Liver (tissue), 8 donors: ENCODE measurements at regions not wholly inside any gene's neighbourhood (a gene's known extent, or its start where the extent isn't known, plus 50 kb on each side); places are given as distances from the start of the nearest gene placed in this dataset.
"Not testable (repeated sequence)": the region's sequence is repeated elsewhere in the genome, so short reads cannot be mapped to it uniquely, and the experiment has no call there.

Source experiments
- DNase-seq: peaks from one replicate; pipeline ENCODE4 v3.0.0-alpha.2; 2017; ENCODE audit warnings: low spot score
- H3K27ac ChIP-seq, 2 donors: one replicate each; pipeline ENCODE4 v1.7.0; 2013; ENCODE audit warnings: inconsistent platforms in 2 of 2, low read length in 2 of 2, control low read depth in 1 of 2, low read depth in 1 of 2, mild to moderate bottlenecking in 1 of 2
- H3K27me3 ChIP-seq, 4 donors: one replicate each; pipeline versions ENCODE4 v1.6.1 to v1.7.0; 2013; ENCODE audit warnings: low read length in 3 of 4, inconsistent platforms in 1 of 4, mild to moderate bottlenecking in 1 of 4, moderate library complexity in 1 of 4; ENCODE audit not compliant: control insufficient read depth in 4 of 4, insufficient read depth in 4 of 4
- H3K36me3 ChIP-seq, 4 donors: one replicate each; pipeline versions ENCODE4 v1.6.1 to v1.7.0; 2013; ENCODE audit warnings: low read length in 3 of 4, mild to moderate bottlenecking in 3 of 4, low read depth in 1 of 4, moderate library complexity in 1 of 4; ENCODE audit not compliant: control insufficient read depth in 4 of 4, insufficient read depth in 3 of 4
- H3K4me1 ChIP-seq, 4 donors: one replicate each; pipeline versions ENCODE4 v1.6.1 to v1.7.0; 2013; ENCODE audit warnings: low read length in 3 of 4, mild to moderate bottlenecking in 3 of 4, moderate library complexity in 1 of 4; ENCODE audit not compliant: control insufficient read depth in 4 of 4, insufficient read depth in 4 of 4
- H3K4me3 ChIP-seq, 3 donors: one replicate each; pipeline versions ENCODE4 v1.6.1 to v1.7.0; 2013; ENCODE audit warnings: low read length in 3 of 3, control low read depth in 1 of 3, low read depth in 1 of 3, mild to moderate bottlenecking in 1 of 3
- H3K9ac ChIP-seq, 2 donors: one replicate each; pipeline ENCODE4 v1.7.0; 2013; ENCODE audit warnings: low read length in 2 of 2, mild to moderate bottlenecking in 2 of 2, moderate library complexity in 2 of 2, control low read depth in 1 of 2, low read depth in 1 of 2
- H3K9me3 ChIP-seq, 4 donors: one replicate each; pipeline versions ENCODE4 v1.6.1 to v1.7.0; 2013; ENCODE audit warnings: low read length in 3 of 4; ENCODE audit not compliant: control insufficient read depth in 4 of 4
- ATF3 ChIP-seq: IDR thresholded peaks from 2 replicates; pipeline ENCODE4 v1.6.1; 2016; ENCODE audit warnings: antibody characterized with exemption
- EGR1 ChIP-seq, 2 donors: IDR thresholded peaks; 2 replicates each; pipeline ENCODE4 v1.6.1; 2016 to 2018; ENCODE audit warnings: antibody characterized with exemption in 2 of 2, low read depth in 2 of 2
- FOXA1 ChIP-seq: IDR thresholded peaks from 2 replicates; pipeline ENCODE4 v1.6.1; 2016; ENCODE audit warnings: antibody characterized with exemption
- FOXA2 ChIP-seq: IDR thresholded peaks from 2 replicates; pipeline ENCODE4 v1.6.1; 2016; ENCODE audit warnings: antibody characterized with exemption
- GABPA ChIP-seq, 2 donors: IDR thresholded peaks in 1 of 2; conservative IDR thresholded peaks in 1 of 2; 2 replicates each; pipeline ENCODE4 v1.6.1; 2016; ENCODE audit warnings: antibody characterized with exemption in 2 of 2, mild to moderate bottlenecking in 1 of 2, moderate library complexity in 1 of 2
- HNF4A ChIP-seq, 2 donors: conservative IDR thresholded peaks; 2 replicates each; pipeline ENCODE4 v1.6.1; 2016; ENCODE audit warnings: antibody characterized with exemption in 2 of 2, mild to moderate bottlenecking in 2 of 2
- HNF4G ChIP-seq: IDR thresholded peaks from 2 replicates; pipeline ENCODE4 v1.6.1; 2016; ENCODE audit warnings: antibody characterized with exemption
- JUND ChIP-seq, 2 donors: IDR thresholded peaks; 2 replicates each; pipeline ENCODE4 v1.6.1; 2016; ENCODE audit warnings: antibody characterized with exemption in 2 of 2
- NR2F2 ChIP-seq: IDR thresholded peaks from 2 replicates; pipeline ENCODE4 v1.6.1; 2016; ENCODE audit warnings: antibody characterized with exemption
- RAD21 ChIP-seq, 2 donors: IDR thresholded peaks; 2 replicates each; pipeline ENCODE4 v1.6.1; 2016; ENCODE audit warnings: antibody characterized with exemption in 2 of 2, mild to moderate bottlenecking in 2 of 2
- REST ChIP-seq: IDR thresholded peaks from 2 replicates; pipeline ENCODE4 v1.6.1; 2016; ENCODE audit warnings: antibody characterized with exemption, mild to moderate bottlenecking
- RXRA ChIP-seq, 2 donors: IDR thresholded peaks; 2 replicates each; pipeline ENCODE4 v1.6.1; 2017 to 2018; ENCODE audit warnings: antibody characterized with exemption in 2 of 2, mild to moderate bottlenecking in 1 of 2
- SP1 ChIP-seq: IDR thresholded peaks from 2 replicates; pipeline ENCODE4 v1.6.1; 2018; ENCODE audit warnings: antibody characterized with exemption, mild to moderate bottlenecking
- WGBS: extraction: QIAGEN DNeasy Blood & Tissue Kit; methylation state at CpG from one replicate; pipeline ENCODE4 v1.1.7; 2013; 5-methylcytosine and 5-hydroxymethylcytosine counted together
- TF ChIP-seq, protein P1 (sequence below): fragments of 150-350 bp; IDR thresholded peaks from 2 replicates; pipeline ENCODE4 v1.5.1; 2017; ENCODE audit warnings: improper control_type of control experiment, low read depth, low read length; ENCODE audit not compliant: missing input control
- TF ChIP-seq, protein P2 (sequence below): IDR thresholded peaks from 2 replicates; pipeline ENCODE4 v1.6.1; 2016; ENCODE audit warnings: antibody characterized with exemption
- donor health status: healthy.
- donor health status: healthy.
- donor health status: healthy.
- donor health status: healthy.
- donor health status: healthy.

DNA sequence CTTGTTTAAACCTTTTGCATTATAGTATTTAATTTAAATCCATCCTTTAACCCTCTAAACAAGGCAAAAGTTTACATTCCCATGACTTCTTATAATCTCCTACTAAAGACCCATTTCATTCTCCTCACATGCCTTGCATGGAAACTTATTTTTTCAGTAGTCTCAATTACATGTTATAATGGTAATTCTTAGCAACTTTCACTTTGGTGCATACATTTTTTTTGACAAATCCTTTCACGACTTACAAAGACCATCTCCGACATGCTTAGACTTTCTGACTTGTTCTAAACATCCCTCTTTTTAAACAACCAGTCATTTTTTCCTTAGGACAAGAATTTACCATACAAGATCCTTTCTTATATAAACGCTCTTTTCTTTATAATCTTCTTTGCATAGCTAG lies 615.4 kb upstream of the GBE1 start:
- Histone ChIP-seq H3K36me3 (no peaks in the 10 kb centered on the region), H3K4me1 (no peaks in the 10 kb centered on the region), H3K9ac (no peak overlapping the region), H3K27me3 (no peaks in the 10 kb centered on the region), H3K9me3 (no peaks in the 10 kb centered on the region), H3K4me3 (no peak overlapping the region), H3K27ac (no peak overlapping the region)
- DNase-seq, result no peak
- WGBS, result 78% methylated on average over 3 of the region's 3 CpGs
- TF ChIP-seq GABPA (IDR thresholded peaks at IDR 0.05 in 1 of 2, conservative IDR thresholded peaks at IDR 0.05 in 1 of 2), result no peak
- TF ChIP-seq REST, result no peak
- TF ChIP-seq, protein P1, sequence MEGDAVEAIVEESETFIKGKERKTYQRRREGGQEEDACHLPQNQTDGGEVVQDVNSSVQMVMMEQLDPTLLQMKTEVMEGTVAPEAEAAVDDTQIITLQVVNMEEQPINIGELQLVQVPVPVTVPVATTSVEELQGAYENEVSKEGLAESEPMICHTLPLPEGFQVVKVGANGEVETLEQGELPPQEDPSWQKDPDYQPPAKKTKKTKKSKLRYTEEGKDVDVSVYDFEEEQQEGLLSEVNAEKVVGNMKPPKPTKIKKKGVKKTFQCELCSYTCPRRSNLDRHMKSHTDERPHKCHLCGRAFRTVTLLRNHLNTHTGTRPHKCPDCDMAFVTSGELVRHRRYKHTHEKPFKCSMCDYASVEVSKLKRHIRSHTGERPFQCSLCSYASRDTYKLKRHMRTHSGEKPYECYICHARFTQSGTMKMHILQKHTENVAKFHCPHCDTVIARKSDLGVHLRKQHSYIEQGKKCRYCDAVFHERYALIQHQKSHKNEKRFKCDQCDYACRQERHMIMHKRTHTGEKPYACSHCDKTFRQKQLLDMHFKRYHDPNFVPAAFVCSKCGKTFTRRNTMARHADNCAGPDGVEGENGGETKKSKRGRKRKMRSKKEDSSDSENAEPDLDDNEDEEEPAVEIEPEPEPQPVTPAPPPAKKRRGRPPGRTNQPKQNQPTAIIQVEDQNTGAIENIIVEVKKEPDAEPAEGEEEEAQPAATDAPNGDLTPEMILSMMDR, result no peak
- no peak for TF ChIP-seq EGR1 (IDR thresholded peaks at IDR 0.05; ENCODE audit: low read depth in 2 of 2)
- TF ChIP-seq ATF3, result no peak
- TF ChIP-seq JUND (IDR thresholded peaks at IDR 0.05), result no peak
- TF ChIP-seq HNF4G, result no peak
- TF ChIP-seq RXRA (IDR thresholded peaks at IDR 0.05), result no peak
- no peak for TF ChIP-seq SP1
- no peak for TF ChIP-seq HNF4A (conservative IDR thresholded peaks at IDR 0.05)
- TF ChIP-seq FOXA2, result no peak
- no peak for TF ChIP-seq NR2F2
- no peak for TF ChIP-seq FOXA1
- no peak for TF ChIP-seq RAD21 (IDR thresholded peaks at IDR 0.05)

DNA sequence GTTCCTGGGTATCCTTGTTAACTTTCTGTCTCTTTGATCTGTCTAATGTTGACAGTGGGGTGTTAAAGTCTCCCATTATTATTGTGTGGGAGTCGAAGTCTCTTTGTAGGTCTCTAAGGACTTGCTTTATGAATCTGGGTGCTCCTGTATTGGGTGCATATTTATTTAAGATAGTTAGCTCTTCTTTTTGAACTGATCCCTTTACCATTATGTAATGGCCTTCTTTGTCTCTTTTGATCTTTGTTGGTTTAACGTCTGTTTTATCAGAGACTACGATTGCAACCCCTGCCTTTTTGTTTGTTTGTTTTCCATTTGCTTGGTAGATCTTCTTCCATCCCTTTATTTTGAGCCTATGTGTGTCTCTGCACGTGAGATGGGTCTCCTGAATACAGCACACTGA lies 612.4 kb upstream of the GBE1 start:
- not testable (repeated sequence) for H3K27ac ChIP-seq, H3K36me3 ChIP-seq, DNase-seq, H3K4me3 ChIP-seq, H3K4me1 ChIP-seq, H3K9ac ChIP-seq, H3K27me3 ChIP-seq, H3K9me3 ChIP-seq
- 55% methylated on average over 4 of the region's 4 CpGs for WGBS

DNA sequence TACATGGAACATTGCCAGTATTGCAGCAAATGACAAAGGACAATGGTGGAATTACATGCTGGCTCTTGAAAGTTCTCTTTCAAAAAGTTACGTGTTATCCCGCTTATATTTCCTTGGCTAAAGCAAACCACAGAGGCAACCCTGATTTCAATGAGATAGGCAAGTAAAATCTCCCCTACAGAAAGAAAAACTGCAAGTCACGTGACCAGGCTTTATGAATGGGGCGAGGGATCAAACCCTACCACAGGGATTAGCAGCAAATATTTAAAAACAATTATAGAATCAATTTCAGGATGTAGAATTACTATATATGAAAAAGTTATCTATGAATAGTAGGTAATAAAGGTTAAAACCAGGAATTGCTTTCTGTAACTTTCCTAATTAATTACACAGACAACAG lies 603.4 kb upstream of the GBE1 start:
- 83% methylated on average over 4 of the region's 4 CpGs for WGBS
- Histone ChIP-seq H3K9me3 (no peaks in the 10 kb centered on the region), H3K27ac (no peak overlapping the region), H3K27me3 (no peaks in the 10 kb centered on the region), H3K36me3 (no peaks in the 10 kb centered on the region), H3K9ac (no peak overlapping the region), H3K4me1 (no peaks in the 10 kb centered on the region), H3K4me3 (no peak overlapping the region)
- no peak for DNase-seq
- TF ChIP-seq EGR1 (IDR thresholded peaks at IDR 0.05; ENCODE audit: low read depth in 2 of 2) (no peak), JUND (IDR thresholded peaks at IDR 0.05) (no peak), REST (no peak), RAD21 (IDR thresholded peaks at IDR 0.05) (no peak), RXRA (IDR thresholded peaks at IDR 0.05) (no peak), ATF3 (no peak), FOXA2 (no peak), GABPA (IDR thresholded peaks at IDR 0.05 in 1 of 2, conservative IDR thresholded peaks at IDR 0.05 in 1 of 2) (no peak)
- TF ChIP-seq, protein P2, sequence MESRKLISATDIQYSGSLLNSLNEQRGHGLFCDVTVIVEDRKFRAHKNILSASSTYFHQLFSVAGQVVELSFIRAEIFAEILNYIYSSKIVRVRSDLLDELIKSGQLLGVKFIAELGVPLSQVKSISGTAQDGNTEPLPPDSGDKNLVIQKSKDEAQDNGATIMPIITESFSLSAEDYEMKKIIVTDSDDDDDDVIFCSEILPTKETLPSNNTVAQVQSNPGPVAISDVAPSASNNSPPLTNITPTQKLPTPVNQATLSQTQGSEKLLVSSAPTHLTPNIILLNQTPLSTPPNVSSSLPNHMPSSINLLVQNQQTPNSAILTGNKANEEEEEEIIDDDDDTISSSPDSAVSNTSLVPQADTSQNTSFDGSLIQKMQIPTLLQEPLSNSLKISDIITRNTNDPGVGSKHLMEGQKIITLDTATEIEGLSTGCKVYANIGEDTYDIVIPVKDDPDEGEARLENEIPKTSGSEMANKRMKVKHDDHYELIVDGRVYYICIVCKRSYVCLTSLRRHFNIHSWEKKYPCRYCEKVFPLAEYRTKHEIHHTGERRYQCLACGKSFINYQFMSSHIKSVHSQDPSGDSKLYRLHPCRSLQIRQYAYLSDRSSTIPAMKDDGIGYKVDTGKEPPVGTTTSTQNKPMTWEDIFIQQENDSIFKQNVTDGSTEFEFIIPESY, result no peak
